ENCODE measurements at regions not wholly inside any gene's neighbourhood (a gene's known extent, or its start where the extent isn't known, plus 50 kb on each side); places are given as distances from the start of the nearest gene placed in this dataset.

- TF ChIP-seq, protein P1, sequence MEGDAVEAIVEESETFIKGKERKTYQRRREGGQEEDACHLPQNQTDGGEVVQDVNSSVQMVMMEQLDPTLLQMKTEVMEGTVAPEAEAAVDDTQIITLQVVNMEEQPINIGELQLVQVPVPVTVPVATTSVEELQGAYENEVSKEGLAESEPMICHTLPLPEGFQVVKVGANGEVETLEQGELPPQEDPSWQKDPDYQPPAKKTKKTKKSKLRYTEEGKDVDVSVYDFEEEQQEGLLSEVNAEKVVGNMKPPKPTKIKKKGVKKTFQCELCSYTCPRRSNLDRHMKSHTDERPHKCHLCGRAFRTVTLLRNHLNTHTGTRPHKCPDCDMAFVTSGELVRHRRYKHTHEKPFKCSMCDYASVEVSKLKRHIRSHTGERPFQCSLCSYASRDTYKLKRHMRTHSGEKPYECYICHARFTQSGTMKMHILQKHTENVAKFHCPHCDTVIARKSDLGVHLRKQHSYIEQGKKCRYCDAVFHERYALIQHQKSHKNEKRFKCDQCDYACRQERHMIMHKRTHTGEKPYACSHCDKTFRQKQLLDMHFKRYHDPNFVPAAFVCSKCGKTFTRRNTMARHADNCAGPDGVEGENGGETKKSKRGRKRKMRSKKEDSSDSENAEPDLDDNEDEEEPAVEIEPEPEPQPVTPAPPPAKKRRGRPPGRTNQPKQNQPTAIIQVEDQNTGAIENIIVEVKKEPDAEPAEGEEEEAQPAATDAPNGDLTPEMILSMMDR (IDR thresholded peaks at IDR 0.05) = no peak
- TF ChIP-seq POLR2A (IDR thresholded peaks at IDR 0.05) = no peak
- TF ChIP-seq POLR2AphosphoS5 (IDR thresholded peaks at IDR 0.05) = no peak
Observed at GRCh38 chr18:5622905-5623304, 79.1 kb upstream of the EPB41L3 start.

Data from transverse colon (tissue), 4 donors.